ENCODE measurements at regions not wholly inside any gene's neighbourhood (a gene's known extent, or its start where the extent isn't known, plus 50 kb on each side); places are given as distances from the start of the nearest gene placed in this dataset.

GRCh38 chr5:87022415-87022814 is 245.3 kb upstream of the RASA1 start:
- H3K79me2 ChIP-seq (replicated peaks; ENCODE audit: insufficient read depth), result no peaks in the 10 kb centered on the region
- Mint-ChIP-seq H3K9me3 (peaks cover 8% of the 10 kb centered on the region; the same call in 2 of the 3 replicates), H3K27me3 (ENCODE audit: insufficient read depth, low read depth, poor library complexity) (no peaks in the 10 kb centered on the region), H3K27ac (no peak overlapping the region), H3K4me3 (no peak overlapping the region), H3K36me3 (ENCODE audit: low read depth) (no peaks in the 10 kb centered on the region), H3K4me1 (peaks cover 17% of the 10 kb centered on the region)
- no peaks in the 10 kb centered on the region for H3F3A ChIP-seq (replicated peaks; ENCODE audit: low read depth)
- H3K4me3 ChIP-seq, result no peak overlapping the region
- H3K9me2 ChIP-seq (ENCODE audit: insufficient read depth), result 0 out of 2 replicates have a peak, but pooled peaks cover 2% of the 10 kb centered on the region
- TF ChIP-seq JUNB (IDR thresholded peaks at IDR 0.05; ENCODE audit: unreplicated experiment) (no peak), CREB1 (CRISPR knock-in tag; IDR thresholded peaks at IDR 0.05; ENCODE audit: low read depth) (no peak), ZNF331 (CRISPR knock-in tag; IDR thresholded peaks at IDR 0.05; ENCODE audit: low read depth) (no peak), ZNF462 (CRISPR knock-in tag; IDR thresholded peaks at IDR 0.05) (no peak), CTCF (conservative IDR thresholded peaks at IDR 0.05; ENCODE audit: low read depth in 2 of 2) (no peak), ETS1 (IDR thresholded peaks at IDR 0.05) (no peak), REST (IDR thresholded peaks at IDR 0.05; ENCODE audit: unreplicated experiment) (no peak)
- no peak overlapping the region for H3K4me2 ChIP-seq
- DNase-seq (ENCODE audit: low spot score), result no peak
- H4K20me1 ChIP-seq (replicated peaks; ENCODE audit: insufficient read depth), result no peaks in the 10 kb centered on the region
- no peaks in the 10 kb centered on the region for H3K27me3 ChIP-seq (ENCODE audit: insufficient read depth)
- no peak overlapping the region for H3K27ac ChIP-seq (ENCODE audit: low read depth)
- no peak overlapping the region for H2AFZ ChIP-seq
- no peaks in the 10 kb centered on the region for H3K36me3 ChIP-seq (ENCODE audit: insufficient read depth)
- ATAC-seq, result no peak
- peaks cover 21% of the 10 kb centered on the region for H3K4me1 ChIP-seq (ENCODE audit: insufficient read depth)

All from GM23338 (cell line).